IMR-90 (cell line): ENCODE measurements at regions not wholly inside any gene's neighbourhood (a gene's known extent, or its start where the extent isn't known, plus 50 kb on each side); places are given as distances from the start of the nearest gene placed in this dataset.

Experiments
- MXI1 ChIP-seq: IDR thresholded peaks from 2 replicates; pipeline ENCODE4 v1.6.1; 2012; ENCODE audit warnings: low read depth, mild to moderate bottlenecking, low read length, moderate library complexity, borderline replicate concordance
- NFE2L2 ChIP-seq: fragments of 150-350 bp; IDR thresholded peaks from 2 replicates; pipeline ENCODE4 v1.6.1; 2016; ENCODE audit warnings: low read depth, mild to moderate bottlenecking, low read length
- POLR2A ChIP-seq: IDR thresholded peaks from 2 replicates; pipeline ENCODE4 v1.6.1; 2012; ENCODE audit warnings: mild to moderate bottlenecking, low read depth, low read length
- TF ChIP-seq, protein P1 (sequence below): conservative IDR thresholded peaks from 2 replicates; pipeline ENCODE4 v1.5.1; 2012; ENCODE audit warnings: mild to moderate bottlenecking, low read depth, low read length, improper control_type of control experiment

- TF ChIP-seq, protein P1, sequence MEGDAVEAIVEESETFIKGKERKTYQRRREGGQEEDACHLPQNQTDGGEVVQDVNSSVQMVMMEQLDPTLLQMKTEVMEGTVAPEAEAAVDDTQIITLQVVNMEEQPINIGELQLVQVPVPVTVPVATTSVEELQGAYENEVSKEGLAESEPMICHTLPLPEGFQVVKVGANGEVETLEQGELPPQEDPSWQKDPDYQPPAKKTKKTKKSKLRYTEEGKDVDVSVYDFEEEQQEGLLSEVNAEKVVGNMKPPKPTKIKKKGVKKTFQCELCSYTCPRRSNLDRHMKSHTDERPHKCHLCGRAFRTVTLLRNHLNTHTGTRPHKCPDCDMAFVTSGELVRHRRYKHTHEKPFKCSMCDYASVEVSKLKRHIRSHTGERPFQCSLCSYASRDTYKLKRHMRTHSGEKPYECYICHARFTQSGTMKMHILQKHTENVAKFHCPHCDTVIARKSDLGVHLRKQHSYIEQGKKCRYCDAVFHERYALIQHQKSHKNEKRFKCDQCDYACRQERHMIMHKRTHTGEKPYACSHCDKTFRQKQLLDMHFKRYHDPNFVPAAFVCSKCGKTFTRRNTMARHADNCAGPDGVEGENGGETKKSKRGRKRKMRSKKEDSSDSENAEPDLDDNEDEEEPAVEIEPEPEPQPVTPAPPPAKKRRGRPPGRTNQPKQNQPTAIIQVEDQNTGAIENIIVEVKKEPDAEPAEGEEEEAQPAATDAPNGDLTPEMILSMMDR = no peak
- TF ChIP-seq POLR2A (no peak), NFE2L2 (no peak), MXI1 (no peak)
Observed at GRCh38 chr12:89281539-89281867, 70.8 kb downstream of the DUSP6 start.
